ENCODE measurements at regions not wholly inside any gene's neighbourhood (a gene's known extent, or its start where the extent isn't known, plus 50 kb on each side); places are given as distances from the start of the nearest gene placed in this dataset.

GRCh38 chr22:47381240-47381639 is 618.8 kb downstream of the TBC1D22A start:
- in situ Hi-C loops (cut with HindIII; ENCODE audit: low sequenced_read_pairs) = no loop called here

- in situ Hi-C loops (cut with HindIII; ENCODE audit: low sequenced_read_pairs) = no loop called here
Measured at GRCh38 chr22:47380692-47381091, 618.2 kb downstream of the TBC1D22A start.

- in situ Hi-C loops (cut with HindIII; ENCODE audit: low sequenced_read_pairs) = no loop called here
Measured at GRCh38 chr22:47379037-47379436, 616.6 kb downstream of the TBC1D22A start.

DNA sequence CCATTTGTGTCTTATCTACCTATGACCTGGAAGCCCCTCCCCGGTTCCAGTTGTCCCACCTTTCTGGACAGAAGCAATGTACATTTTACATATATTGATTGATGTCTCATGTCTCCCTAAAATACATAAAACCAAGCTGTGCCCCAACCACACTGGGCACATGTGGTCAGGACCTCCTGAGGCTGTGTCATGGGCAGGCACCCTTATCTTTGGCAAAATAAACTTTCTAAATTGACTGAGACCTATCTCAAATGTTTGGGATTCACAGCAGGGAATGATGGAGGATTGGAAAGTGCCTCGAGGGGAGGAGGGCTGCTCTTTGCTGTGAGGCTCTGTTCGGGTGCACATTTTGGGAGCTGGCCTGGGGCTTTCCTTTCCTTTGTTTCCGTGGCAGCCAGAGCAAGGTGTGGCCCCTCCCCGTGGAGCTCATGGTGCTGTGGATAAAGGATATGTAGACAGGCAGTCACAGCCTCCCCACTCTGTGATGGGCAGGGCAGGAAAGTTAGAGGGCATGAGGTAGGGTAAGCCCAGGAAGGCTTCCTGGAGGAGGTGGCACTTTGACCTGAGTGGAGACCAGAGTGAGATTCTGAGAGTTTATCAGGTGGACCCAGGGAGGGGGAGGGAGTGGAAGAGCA is 615.6 kb downstream of the TBC1D22A start:
- in situ Hi-C loops (cut with HindIII; ENCODE audit: low sequenced_read_pairs) = no loop called here

- in situ Hi-C loops (cut with HindIII; ENCODE audit: low sequenced_read_pairs) = no loop called here
Measured at GRCh38 chr22:47376901-47377505, 614.6 kb downstream of the TBC1D22A start.

DNA sequence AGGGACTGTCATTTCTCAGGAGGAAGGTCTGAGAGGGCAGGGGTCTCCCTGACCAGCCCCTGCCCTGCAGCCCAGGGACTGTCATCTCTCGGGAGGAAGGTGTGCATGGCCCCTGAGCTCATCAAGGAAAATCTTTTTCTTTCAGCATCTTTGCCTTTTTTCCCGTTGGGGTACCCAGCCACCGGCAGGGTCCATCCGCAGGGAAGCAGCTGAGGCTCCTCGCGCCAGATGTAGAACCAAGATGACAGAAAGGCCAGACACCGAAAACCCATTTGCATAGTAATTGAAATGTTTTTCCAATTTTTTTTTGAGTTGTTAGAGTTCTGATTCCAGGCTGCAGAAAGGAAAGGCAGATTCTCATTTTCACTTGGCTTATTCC is 613.9 kb downstream of the TBC1D22A start:
- in situ Hi-C loops (cut with HindIII; ENCODE audit: low sequenced_read_pairs) = no loop called here

GRCh38 chr22:47375621-47376321 is 613.3 kb downstream of the TBC1D22A start:
- in situ Hi-C loops (cut with HindIII; ENCODE audit: low sequenced_read_pairs) = no loop called here

DNA sequence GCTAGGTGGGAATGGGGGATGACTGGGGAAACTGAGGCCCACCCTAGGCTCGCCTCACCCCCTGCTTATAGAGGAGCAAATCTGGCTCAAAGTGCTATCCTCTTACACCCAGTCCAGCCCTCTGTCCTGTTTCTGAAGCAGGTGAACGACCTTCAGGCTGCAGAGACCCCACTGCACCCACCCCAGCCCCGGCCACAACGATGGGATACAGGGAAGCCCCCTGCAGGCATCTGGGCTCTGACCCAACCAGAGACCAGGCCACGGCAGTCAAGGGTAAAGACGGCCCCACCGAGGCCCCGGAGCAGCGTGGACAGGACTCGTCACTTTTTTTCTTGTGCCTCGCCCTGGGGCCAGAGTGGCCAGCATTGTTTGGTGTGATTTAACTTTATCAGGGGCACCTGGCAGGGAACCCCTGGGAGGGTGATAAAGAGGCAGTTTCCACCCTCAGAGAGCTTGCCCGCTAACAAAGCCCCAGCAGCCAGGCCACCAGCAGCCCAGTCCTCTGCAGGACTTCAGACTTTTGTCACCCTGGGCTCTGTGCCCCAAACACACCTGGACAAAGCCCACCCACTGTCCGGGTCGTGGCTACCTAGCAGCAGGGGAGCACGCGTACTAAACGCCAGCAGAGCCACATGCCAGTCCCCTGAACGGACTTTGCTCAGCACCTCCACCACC is 612.6 kb downstream of the TBC1D22A start:
- in situ Hi-C loops (cut with HindIII; ENCODE audit: low sequenced_read_pairs) = no loop called here

- in situ Hi-C loops (cut with HindIII; ENCODE audit: low sequenced_read_pairs) = no loop called here
Measured at GRCh38 chr22:47374273-47374771, 611.9 kb downstream of the TBC1D22A start.

DNA sequence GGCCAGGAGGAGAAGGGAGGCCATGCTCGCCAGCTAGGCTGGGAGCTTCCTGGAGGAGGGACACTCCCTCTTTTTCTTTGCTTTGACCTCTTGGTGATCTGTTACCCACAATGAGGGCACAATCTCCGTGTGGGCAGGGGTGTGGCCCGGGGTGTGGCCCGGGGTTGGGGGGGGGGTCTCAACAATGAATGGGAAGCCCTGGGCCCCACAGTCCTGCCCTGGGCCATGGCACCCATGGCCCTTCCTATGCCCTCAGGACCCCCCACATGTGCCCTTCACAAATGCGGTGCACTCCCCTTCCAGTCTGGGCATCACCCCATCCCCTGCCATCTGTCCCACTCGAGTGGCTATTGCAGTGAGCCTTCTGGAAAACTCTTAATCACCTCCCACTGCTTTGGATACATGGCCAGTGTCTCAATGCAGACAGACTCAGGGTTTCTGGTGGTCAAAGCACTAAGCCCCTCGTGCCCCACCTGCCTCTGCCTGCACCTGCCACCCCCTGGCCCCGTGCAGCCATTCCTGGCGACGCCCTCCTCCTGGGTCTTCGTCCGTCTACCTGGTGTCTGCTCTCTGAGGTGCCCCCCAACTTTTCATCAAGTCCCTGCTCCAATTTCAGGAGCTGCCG is 611.3 kb downstream of the TBC1D22A start:
- in situ Hi-C loops (cut with HindIII; ENCODE audit: low sequenced_read_pairs) = no loop called here

DNA sequence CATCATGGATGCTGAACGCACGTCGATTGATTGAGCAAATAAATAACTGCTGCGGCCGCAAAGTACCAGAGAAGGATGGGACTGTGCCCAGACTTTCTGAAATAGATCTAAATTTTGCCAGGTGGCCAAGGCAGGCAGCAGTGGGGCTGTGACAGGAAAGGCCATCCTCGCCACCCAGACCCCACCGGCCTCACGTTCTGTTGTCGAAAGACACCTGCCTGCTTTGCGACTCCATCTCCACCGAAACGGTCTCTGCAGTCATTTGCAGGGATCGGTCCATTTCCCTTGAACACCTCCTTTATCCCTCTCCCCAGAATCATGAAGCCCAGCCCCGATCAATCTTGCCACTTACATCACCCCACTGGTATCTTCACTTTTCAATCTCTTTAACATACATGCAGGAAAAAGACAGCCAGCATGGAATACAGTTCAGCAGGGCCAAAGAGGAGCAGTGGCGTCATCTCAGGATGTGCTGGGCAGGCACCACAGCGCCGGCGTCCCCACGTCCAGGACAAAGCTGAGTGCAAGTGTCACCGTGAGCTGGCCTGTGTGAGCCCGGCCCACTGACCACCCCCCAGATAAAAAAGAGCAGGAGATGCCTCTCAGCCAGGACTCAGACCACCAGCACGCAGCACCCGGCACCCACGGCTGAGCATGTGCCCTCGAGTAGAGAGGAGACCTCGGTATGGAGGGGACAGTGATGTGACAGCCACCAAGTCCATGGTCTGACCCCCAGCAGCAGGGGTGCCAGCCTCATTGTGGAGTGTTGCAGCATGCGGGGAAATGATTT is 610.3 kb downstream of the TBC1D22A start:
- in situ Hi-C loops (cut with HindIII; ENCODE audit: low sequenced_read_pairs) = no loop called here

DNA sequence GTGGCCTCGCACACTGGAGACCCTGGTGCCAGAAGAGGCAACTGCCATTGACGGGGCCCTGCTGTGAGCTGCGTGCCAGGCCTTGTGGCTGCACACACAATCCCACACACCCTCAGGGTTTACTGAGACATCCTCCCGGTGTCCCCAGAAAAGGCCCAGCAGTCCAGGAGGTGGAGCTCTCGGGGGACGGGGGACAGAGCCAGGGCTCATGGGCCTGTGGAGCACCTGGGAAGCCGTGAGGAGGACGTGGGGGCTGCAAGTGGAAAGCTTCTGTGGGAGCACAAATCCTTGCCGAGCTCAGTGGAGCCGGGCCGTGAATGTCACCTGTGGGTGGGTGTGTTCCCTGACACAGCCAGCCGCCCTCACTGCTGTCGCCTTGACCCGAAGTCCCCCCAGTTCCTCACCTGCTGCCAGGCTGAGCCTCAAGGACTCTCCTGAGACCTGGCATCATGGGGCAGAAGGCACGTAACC is 609.7 kb downstream of the TBC1D22A start:
- in situ Hi-C loops (cut with HindIII; ENCODE audit: low sequenced_read_pairs) = no loop called here

DNA sequence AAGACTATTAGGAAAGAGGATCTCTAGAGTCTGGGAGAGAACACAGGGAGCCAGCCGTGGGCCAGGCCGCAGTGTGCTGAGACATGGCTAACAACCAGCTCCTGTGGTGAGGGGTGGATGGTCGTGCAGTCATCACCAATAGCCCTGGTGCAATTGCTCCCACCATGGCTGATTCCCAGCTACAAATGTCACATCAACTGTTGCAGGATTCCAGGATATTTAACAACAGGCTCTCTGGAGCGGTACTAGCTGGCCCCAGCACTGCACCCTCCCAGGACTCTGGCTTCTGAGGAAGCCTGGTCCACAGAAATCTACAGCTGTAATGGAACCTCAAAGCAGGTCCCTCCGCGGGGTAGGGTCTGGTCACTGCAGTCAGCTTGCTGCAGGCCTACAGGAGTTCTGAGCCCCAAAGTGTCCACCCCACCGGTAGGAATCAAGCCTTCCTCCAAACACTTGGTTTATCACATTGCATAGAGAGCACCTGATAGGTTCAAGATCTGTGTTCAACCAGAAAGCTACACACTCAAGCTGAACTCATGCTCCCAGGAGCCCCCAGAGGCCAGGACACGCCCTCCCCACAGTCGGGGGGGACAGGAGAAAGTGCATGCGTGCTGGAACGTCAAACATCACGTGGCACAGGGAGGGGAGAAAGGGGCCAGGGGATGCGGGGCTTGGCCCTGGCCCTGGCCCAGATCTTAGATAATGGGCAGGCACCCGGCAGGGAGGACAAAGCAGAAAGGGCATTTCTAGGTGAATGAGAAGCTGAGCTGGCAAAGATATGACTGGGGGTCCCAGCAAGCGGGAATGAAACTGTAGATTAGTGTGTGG is 609.0 kb downstream of the TBC1D22A start:
- in situ Hi-C loops (cut with HindIII; ENCODE audit: low sequenced_read_pairs) = no loop called here

GRCh38 chr22:47370448-47371262 is 608.2 kb downstream of the TBC1D22A start:
- in situ Hi-C loops (cut with HindIII; ENCODE audit: low sequenced_read_pairs) = no loop called here

GRCh38 chr22:47369431-47370015 is 607.1 kb downstream of the TBC1D22A start:
- in situ Hi-C loops (cut with HindIII; ENCODE audit: low sequenced_read_pairs) = no loop called here

DNA sequence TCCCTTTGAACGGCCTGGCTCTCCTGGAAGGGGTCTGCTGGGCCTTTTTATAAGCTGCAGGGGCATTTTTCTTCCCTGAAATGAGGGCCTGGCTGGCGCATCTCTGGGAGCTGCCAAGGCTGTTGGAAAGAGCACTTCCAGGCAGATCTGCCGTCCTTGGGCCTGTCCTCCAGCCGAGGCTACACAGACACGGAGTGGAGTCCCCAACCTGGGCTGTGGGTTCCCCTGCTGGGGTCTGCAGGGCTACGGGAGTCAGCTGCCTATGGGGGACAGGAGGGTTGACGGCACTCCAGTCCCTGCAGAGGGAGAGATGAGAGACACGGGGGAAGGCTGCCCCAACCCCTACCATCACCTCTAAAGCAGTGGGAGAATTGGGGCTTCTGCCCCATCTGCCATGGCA is 606.6 kb downstream of the TBC1D22A start:
- in situ Hi-C loops (cut with HindIII; ENCODE audit: low sequenced_read_pairs) = no loop called here

DNA sequence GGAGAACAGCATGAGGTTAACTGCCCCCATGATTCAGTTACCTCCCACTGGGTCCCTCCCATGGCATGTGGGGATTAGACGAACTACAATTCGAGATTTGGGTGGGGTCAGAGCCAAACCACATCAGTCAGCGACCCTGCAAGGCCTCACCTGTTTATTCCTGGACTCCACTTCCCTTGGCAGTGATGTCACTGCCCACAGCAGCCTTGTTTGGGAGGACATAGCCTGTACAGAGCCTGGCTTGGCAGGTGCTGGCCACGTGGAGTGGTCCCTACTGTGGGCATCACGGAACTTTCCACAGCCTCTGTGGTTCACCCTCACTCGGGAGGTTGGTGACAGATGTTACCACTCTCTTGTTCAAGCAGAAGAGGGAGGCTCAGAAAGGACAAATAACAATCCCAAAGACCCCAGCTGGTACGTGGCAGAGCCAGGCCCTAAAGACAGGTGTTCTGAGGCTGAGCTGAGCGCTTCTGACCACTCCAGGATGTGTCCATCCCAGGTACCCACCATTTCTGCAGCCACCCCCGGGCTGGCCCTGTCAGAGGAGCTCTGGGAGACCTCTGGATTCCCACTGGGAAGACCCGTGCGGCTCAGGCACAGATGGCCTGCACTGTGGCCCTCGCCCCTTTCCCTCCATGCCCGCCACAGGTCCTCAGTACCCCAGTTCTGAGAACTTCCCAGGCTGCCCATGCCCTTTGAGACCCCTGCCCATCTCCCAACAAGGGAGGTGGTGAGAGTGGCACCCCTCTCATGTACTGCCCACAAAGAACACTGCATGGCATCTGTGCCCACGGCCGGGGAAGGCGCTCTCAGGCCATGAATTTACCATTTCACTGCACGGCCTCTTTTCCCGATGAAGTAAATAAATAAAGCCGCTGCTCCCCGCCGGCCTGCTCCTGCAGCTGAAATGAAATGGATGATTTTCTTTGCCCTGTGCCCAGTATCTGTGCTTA is 605.8 kb downstream of the TBC1D22A start:
- in situ Hi-C loops (cut with HindIII; ENCODE audit: low sequenced_read_pairs) = no loop called here

Measured in DLD1 (cell line).